Fibroblast of the aortic adventitia (primary cell): ENCODE measurements at regions not wholly inside any gene's neighbourhood (a gene's known extent, or its start where the extent isn't known, plus 50 kb on each side); places are given as distances from the start of the nearest gene placed in this dataset.

Source experiments
- DNase-seq: peaks from one replicate; pipeline ENCODE4 v3.0.0-alpha.2; 2010; ENCODE audit warnings: low read depth
- H3K4me3 ChIP-seq: 2 replicates; pipeline ENCODE4 v1.5.1; 2011; ENCODE audit warnings: low read depth, mild to moderate bottlenecking, control low read depth, low read length, moderate library complexity
- TF ChIP-seq, protein P1 (sequence below): IDR thresholded peaks from 2 replicates; pipeline ENCODE4 v1.5.1; 2011; ENCODE audit warnings: mild to moderate bottlenecking, low read length, control low read depth, inconsistent platforms; ENCODE audit not compliant: insufficient read depth

DNA sequence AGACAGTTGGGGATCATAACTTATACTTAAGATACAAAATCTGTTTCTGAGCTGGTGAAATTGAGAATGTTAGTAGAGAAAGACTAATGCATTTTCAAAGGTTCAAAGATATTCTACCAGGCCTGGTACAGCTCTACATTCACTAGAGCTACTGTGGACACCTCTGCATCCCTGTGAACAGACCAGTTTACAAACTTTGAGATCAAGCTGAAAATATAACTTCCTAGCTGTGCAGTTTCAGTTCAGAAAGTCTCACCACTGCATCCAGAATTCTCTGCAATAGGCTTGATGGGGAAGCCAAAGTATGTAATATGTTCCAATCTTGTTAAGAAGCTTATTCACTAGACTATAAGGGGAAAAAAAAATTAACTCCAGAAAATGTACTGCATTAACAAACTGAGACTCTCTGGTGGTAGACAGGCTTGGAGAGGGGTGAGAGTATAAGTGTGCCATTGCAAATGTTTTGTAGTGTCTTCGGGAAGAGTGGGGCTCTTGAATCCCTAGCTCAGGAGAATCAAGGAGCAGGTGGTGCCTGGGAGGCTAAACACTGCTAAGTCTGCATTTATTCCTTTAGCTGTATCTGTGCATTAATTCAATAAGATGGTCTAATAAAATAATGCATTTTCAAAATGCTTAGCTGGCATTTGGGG lies 671.9 kb downstream of the NR2F1-AS1 start:
- H3K4me3 ChIP-seq = no peak overlapping the region
- TF ChIP-seq, protein P1, sequence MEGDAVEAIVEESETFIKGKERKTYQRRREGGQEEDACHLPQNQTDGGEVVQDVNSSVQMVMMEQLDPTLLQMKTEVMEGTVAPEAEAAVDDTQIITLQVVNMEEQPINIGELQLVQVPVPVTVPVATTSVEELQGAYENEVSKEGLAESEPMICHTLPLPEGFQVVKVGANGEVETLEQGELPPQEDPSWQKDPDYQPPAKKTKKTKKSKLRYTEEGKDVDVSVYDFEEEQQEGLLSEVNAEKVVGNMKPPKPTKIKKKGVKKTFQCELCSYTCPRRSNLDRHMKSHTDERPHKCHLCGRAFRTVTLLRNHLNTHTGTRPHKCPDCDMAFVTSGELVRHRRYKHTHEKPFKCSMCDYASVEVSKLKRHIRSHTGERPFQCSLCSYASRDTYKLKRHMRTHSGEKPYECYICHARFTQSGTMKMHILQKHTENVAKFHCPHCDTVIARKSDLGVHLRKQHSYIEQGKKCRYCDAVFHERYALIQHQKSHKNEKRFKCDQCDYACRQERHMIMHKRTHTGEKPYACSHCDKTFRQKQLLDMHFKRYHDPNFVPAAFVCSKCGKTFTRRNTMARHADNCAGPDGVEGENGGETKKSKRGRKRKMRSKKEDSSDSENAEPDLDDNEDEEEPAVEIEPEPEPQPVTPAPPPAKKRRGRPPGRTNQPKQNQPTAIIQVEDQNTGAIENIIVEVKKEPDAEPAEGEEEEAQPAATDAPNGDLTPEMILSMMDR = no peak
- DNase-seq = peak; percentile 2

DNA sequence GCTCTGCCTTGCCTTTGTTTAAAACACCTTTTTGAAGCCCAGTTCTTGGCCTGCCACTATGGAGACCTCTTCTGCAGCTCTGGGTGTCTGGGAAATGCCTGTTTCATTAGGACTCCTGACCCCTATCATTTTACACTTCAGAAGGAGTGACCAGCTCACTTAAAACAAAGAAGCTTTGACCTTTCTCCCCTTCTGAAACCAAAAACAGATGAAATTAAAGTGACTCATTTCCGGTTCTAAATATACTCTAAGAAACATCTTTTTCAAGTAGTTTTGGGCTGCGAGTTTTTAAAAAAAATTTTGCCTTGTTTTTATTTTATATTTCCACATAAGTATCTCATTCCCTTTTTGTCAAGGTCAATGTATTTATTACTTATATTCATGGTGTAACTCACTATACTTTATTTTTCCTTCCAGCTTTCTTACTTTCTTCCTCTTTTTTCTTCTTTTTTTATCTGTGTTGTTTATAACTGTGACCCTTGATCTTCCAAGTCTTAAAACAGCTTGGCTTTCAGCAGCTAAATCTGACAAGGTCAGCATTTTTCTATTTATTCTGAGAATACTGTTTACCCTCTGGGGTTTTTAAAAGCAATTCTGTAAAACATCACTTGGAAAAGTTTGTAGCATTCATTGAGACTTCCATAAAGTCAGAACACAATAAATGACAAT lies 672.9 kb downstream of the NR2F1-AS1 start:
- no peak overlapping the region for H3K4me3 ChIP-seq
- peak; percentile 68 for DNase-seq
- TF ChIP-seq, protein P1 = no peak

DNA sequence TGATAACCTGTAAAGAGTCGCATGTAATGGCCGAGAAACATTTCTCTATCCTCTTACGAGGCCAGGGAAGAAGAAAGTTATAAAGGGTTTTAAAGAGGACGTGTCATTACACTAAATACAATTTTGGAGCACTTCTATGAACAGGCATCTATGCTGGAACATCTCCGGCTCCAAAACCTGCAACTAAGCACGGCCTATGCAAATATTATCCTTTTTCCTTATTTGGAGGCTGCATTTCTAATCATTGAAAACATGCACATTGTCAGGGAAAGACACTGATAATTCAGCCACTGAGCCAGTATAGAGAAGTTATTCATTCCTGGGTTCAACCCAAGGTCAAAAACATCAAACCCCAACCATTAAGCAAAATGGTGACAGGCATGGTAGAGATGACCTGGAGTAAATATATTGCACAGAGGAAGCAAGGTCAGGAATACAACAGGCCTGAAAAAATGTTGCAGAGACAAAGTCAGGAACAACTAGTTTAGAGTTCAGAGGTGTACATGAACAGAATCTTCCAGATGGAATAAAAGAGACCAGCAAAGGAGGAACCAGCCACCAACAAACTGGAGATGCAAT lies 674.1 kb downstream of the NR2F1-AS1 start:
- TF ChIP-seq, protein P1 = no peak
- H3K4me3 ChIP-seq = no peak overlapping the region
- no peak for DNase-seq

DNA sequence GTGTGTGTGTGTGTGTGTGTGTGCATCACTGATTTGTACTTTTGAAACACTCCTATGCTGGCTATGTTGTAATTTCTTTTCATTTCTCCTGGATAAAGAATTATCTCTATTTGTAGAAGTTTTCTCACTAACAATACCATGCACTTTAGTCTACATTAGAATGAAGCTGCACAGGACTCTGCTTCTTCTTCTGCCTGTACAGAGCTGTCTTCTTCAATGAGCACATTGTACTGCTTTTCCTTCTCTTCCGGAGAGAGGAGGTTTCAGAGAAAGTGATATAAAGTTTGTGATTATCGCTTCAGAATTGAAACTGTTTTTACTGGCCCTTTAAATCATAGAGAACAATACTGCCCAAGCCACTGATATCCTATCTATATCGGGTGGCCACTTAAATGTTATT lies 677.0 kb downstream of the NR2F1-AS1 start:
- TF ChIP-seq, protein P1 = no peak
- DNase-seq = no peak
- H3K4me3 ChIP-seq = no peak overlapping the region

DNA sequence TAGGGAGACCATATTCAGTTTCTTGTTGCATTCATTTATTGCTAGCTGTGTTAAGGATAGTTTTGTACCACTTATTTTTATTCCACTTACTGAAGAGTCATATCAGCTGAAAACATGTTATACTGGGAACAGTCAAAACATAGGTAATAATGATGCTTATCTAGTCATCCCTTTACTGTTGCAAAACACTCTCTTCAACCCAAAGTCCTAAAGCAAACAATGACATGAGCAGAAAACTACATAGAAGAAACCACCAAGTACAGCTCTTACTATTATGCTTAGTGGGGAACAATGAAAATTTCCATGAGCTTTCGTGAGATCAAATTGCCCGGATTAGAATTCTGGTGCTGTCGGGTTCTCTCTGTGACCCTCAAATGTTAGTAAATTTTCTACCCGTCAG lies 681.4 kb downstream of the NR2F1-AS1 start:
- no peak for DNase-seq
- TF ChIP-seq, protein P1 = no peak
- no peak overlapping the region for H3K4me3 ChIP-seq

DNA sequence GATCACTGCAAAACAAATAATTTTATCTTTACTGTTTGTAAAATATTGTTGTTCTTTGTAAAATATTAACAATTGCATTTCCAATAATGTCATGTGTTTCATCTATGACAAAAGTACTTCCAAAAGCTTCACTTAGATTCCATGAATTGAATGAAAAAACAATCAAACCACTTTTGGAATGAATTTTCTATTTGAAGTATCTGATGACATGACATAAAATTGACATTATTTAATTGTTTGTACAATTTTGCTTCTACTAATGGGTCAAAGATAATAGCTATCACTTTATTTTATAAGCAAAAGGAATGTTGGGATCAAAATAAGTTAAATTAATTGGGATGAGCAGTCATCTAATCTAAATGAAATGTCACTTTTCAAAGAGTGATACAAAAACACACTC lies 684.3 kb downstream of the NR2F1-AS1 start:
- no peak overlapping the region for H3K4me3 ChIP-seq
- DNase-seq = no peak
- TF ChIP-seq, protein P1 = no peak
